Uterus (tissue), 2 donors: ENCODE measurements at regions not wholly inside any gene's neighbourhood (a gene's known extent, or its start where the extent isn't known, plus 50 kb on each side); places are given as distances from the start of the nearest gene placed in this dataset.

Experiments used
- POLR2A ChIP-seq, 2 donors: fragments of 450-650 bp; IDR thresholded peaks; one replicate each; pipeline ENCODE4 v1.6.1; 2016; ENCODE audit warnings: antibody characterized with exemption in 2 of 2, mild to moderate bottlenecking in 1 of 2, moderate library complexity in 1 of 2
- TF ChIP-seq, protein P1 (sequence below), 4 experiments: fragments of 200-600 bp in 2 of 4; fragments of 450-650 bp in 2 of 4; sonication (generic) in 2 of 4; IDR thresholded peaks; one replicate each; pipeline ENCODE4 v1.5.1; 2016 to 2019; ENCODE audit warnings: antibody characterized with exemption in 4 of 4, mild to moderate bottlenecking in 2 of 4, moderate library complexity in 1 of 4

DNA sequence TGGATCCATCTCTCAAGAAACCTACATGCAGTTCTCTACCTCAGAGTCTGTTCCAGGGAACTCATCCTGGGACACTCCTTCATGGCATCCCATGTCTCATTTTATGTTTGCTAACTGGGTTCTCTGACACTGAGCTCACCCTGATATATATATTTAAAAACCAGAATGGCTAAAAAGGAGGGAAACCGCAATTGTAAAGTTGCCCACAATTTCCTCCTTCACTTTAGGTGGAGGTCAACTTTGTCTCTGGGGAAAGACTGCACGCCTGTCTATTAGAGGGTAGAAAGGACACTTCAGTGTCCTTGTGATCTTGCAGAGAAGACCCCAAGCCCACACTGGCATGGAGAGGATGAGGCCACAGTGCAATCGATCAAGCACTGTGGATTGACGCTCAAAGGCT lies 131.7 kb downstream of the TEX36 start:
- TF ChIP-seq, protein P1, sequence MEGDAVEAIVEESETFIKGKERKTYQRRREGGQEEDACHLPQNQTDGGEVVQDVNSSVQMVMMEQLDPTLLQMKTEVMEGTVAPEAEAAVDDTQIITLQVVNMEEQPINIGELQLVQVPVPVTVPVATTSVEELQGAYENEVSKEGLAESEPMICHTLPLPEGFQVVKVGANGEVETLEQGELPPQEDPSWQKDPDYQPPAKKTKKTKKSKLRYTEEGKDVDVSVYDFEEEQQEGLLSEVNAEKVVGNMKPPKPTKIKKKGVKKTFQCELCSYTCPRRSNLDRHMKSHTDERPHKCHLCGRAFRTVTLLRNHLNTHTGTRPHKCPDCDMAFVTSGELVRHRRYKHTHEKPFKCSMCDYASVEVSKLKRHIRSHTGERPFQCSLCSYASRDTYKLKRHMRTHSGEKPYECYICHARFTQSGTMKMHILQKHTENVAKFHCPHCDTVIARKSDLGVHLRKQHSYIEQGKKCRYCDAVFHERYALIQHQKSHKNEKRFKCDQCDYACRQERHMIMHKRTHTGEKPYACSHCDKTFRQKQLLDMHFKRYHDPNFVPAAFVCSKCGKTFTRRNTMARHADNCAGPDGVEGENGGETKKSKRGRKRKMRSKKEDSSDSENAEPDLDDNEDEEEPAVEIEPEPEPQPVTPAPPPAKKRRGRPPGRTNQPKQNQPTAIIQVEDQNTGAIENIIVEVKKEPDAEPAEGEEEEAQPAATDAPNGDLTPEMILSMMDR (IDR thresholded peaks at IDR 0.05), result no peak
- TF ChIP-seq POLR2A (IDR thresholded peaks at IDR 0.05), result no peak
